ENCODE measurements at regions not wholly inside any gene's neighbourhood (a gene's known extent, or its start where the extent isn't known, plus 50 kb on each side); places are given as distances from the start of the nearest gene placed in this dataset.
"Not testable (repeated sequence)": the region's sequence is repeated elsewhere in the genome, so short reads cannot be mapped to it uniquely, and the experiment has no call there.

DNA sequence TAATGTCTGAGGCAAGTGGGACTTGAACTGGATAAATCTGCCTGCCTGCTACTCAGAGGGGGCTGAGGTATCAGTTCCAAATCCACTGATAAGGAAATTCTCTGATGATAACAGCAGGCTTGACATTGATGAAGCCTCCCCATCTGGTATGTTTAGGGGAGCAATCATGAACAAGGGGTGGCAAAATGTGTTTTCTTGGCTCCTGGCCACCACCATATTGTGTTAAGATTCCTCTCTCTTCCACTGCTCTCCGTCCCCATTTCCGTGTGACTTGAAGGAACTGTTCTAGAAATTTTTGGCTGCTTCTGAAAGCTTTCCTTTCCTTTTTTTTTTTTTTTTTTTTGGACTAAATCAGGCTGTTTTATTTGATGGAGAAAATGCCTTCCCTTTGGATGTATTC, 335.3 kb upstream of the NRSN1 start:
- no peak overlapping the region for H3K4ac ChIP-seq (ENCODE audit: low read depth in 1 of 2, low read length in 2 of 2)
- no CpG with 5 or more reads among the region's 2 CpGs for WGBS
- no peaks in the 10 kb centered on the region for H3K27me3 ChIP-seq (ENCODE audit: control insufficient read depth in 1 of 2, insufficient read depth in 1 of 2, low read length in 2 of 2)
- no peak overlapping the region for H3K23ac ChIP-seq (ENCODE audit: low read length in 2 of 2)
- H3K79me1 ChIP-seq (replicated peaks; ENCODE audit: low read length, poor library complexity, severe bottlenecking) = no peaks in the 10 kb centered on the region
- no peak overlapping the region for H2BK120ac ChIP-seq (ENCODE audit: low read depth, low read length)
- no peak overlapping the region for H4K8ac ChIP-seq (ENCODE audit: low read length)
- no peak overlapping the region for H3K27ac ChIP-seq (ENCODE audit: low read length, poor library complexity, severe bottlenecking)
- H3K18ac ChIP-seq (ENCODE audit: low read depth in 1 of 2, low read length in 2 of 2) = no peak overlapping the region
- DNase-seq = no peak
- no peak overlapping the region for H3K9ac ChIP-seq (ENCODE audit: low read length)
- no peak overlapping the region for H2BK15ac ChIP-seq (ENCODE audit: low read depth, poor library complexity, severe bottlenecking)
- H3K14ac ChIP-seq (ENCODE audit: low read length in 2 of 2) = no peak overlapping the region
- no peak overlapping the region for H2AFZ ChIP-seq (ENCODE audit: low read depth, low read length)
- no peak overlapping the region for H3K4me3 ChIP-seq (ENCODE audit: insufficient read depth in 1 of 2, low read depth in 1 of 2, low read length in 2 of 2)
- no peak overlapping the region for H2AK5ac ChIP-seq (ENCODE audit: low read length, severe bottlenecking)
- no peaks in the 10 kb centered on the region for H3K9me3 ChIP-seq (ENCODE audit: control insufficient read depth, low read length)
- H3K36me3 ChIP-seq (ENCODE audit: control insufficient read depth in 1 of 2, insufficient read depth in 2 of 2, low read depth in 1 of 2, low read length in 2 of 2) = no peaks in the 10 kb centered on the region
- H3K4me1 ChIP-seq (ENCODE audit: control insufficient read depth, insufficient read depth, low read depth, low read length) = no peaks in the 10 kb centered on the region
- H2BK5ac ChIP-seq (ENCODE audit: low read depth, low read length, poor library complexity, severe bottlenecking) = no peak overlapping the region
- H2BK12ac ChIP-seq (ENCODE audit: low read length in 2 of 2) = no peak overlapping the region
- no peak overlapping the region for H4K91ac ChIP-seq (ENCODE audit: low read length)
- H3K4me2 ChIP-seq (ENCODE audit: low read length, poor library complexity, severe bottlenecking) = no peak overlapping the region

DNA sequence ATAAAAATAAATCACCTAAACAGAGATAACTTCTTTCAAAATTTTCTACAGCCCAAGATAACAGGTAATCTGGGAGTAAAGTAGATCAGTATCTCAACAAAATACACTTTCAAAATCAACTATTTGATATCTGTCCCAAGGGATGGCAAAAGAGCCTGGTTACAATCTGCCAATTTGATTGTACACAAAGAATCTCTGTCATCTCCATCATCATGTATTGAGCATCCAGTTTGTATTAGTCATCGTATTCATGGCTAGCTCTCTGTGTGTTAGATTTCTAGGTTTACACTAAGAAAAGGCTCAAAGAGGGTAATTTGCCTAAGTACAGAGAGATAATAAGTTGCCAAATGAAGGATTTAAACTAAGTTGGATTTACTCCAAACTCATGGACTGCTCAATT, 329.0 kb upstream of the NRSN1 start:
- no peak overlapping the region for H3K4me2 ChIP-seq (ENCODE audit: low read length, poor library complexity, severe bottlenecking)
- H3K27ac ChIP-seq (ENCODE audit: low read length, poor library complexity, severe bottlenecking) = no peak overlapping the region
- WGBS = 100% methylated on average over 1 of the region's 1 CpG
- no peak overlapping the region for H3K18ac ChIP-seq (ENCODE audit: low read depth in 1 of 2, low read length in 2 of 2)
- no peak overlapping the region for H2BK12ac ChIP-seq (ENCODE audit: low read length in 2 of 2)
- no peak overlapping the region for H2BK120ac ChIP-seq (ENCODE audit: low read depth, low read length)
- H3K4me3 ChIP-seq (ENCODE audit: insufficient read depth in 1 of 2, low read depth in 1 of 2, low read length in 2 of 2) = no peak overlapping the region
- no peaks in the 10 kb centered on the region for H3K36me3 ChIP-seq (ENCODE audit: control insufficient read depth in 1 of 2, insufficient read depth in 2 of 2, low read depth in 1 of 2, low read length in 2 of 2)
- no peak overlapping the region for H2BK15ac ChIP-seq (ENCODE audit: low read depth, poor library complexity, severe bottlenecking)
- no peak overlapping the region for H4K8ac ChIP-seq (ENCODE audit: low read length)
- no peak for DNase-seq
- H3K27me3 ChIP-seq (ENCODE audit: control insufficient read depth in 1 of 2, insufficient read depth in 1 of 2, low read length in 2 of 2) = no peaks in the 10 kb centered on the region
- no peak overlapping the region for H3K9ac ChIP-seq (ENCODE audit: low read length)
- H3K4me1 ChIP-seq (ENCODE audit: control insufficient read depth, insufficient read depth, low read depth, low read length) = no peaks in the 10 kb centered on the region
- H2BK5ac ChIP-seq (ENCODE audit: low read depth, low read length, poor library complexity, severe bottlenecking) = no peak overlapping the region
- no peak overlapping the region for H2AFZ ChIP-seq (ENCODE audit: low read depth, low read length)
- H4K91ac ChIP-seq (ENCODE audit: low read length) = no peak overlapping the region
- no peak overlapping the region for H3K23ac ChIP-seq (ENCODE audit: low read length in 2 of 2)
- no peak overlapping the region for H2AK5ac ChIP-seq (ENCODE audit: low read length, severe bottlenecking)
- no peak overlapping the region for H3K14ac ChIP-seq (ENCODE audit: low read length in 2 of 2)
- no peak overlapping the region for H3K4ac ChIP-seq (ENCODE audit: low read depth in 1 of 2, low read length in 2 of 2)
- H3K79me1 ChIP-seq (replicated peaks; ENCODE audit: low read length, poor library complexity, severe bottlenecking) = no peaks in the 10 kb centered on the region
- H3K9me3 ChIP-seq (ENCODE audit: control insufficient read depth, low read length) = no peaks in the 10 kb centered on the region

DNA sequence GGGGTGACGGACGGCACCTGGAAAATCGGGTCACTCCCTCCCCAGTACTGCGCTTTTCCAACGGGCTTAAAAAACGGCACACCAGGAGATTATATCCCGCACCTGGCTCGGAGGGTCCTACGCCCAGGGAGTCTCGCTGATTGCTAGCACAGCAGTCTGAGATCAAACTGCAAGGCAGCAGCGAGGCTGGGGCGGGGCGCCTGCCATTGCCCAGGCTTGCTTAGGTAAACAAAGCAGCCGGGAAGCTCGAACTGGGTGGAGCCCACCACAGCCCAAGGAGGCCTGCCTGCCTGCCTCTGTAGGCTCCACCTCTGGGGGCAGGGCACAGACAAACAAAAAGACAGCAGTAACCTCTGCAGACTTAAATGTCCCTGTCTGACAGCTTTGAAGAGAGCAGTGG, 321.7 kb upstream of the NRSN1 start:
- not testable (repeated sequence) for H4K91ac ChIP-seq (ENCODE audit: low read length); DNase-seq; H2BK12ac ChIP-seq (ENCODE audit: low read length in 2 of 2); H2BK15ac ChIP-seq (ENCODE audit: low read depth, poor library complexity, severe bottlenecking); H3K23ac ChIP-seq (ENCODE audit: low read length in 2 of 2); H2BK120ac ChIP-seq (ENCODE audit: low read depth, low read length); H3K9ac ChIP-seq (ENCODE audit: low read length); H3K4me1 ChIP-seq (ENCODE audit: control insufficient read depth, insufficient read depth, low read depth, low read length); H2AFZ ChIP-seq (ENCODE audit: low read depth, low read length); H3K27me3 ChIP-seq (ENCODE audit: control insufficient read depth in 1 of 2, insufficient read depth in 1 of 2, low read length in 2 of 2); H2AK5ac ChIP-seq (ENCODE audit: low read length, severe bottlenecking); H3K4me3 ChIP-seq (ENCODE audit: insufficient read depth in 1 of 2, low read depth in 1 of 2, low read length in 2 of 2); H2BK5ac ChIP-seq (ENCODE audit: low read depth, low read length, poor library complexity, severe bottlenecking); H3K14ac ChIP-seq (ENCODE audit: low read length in 2 of 2); H4K8ac ChIP-seq (ENCODE audit: low read length); H3K79me1 ChIP-seq (replicated peaks; ENCODE audit: low read length, poor library complexity, severe bottlenecking); H3K4ac ChIP-seq (ENCODE audit: low read depth in 1 of 2, low read length in 2 of 2); H3K4me2 ChIP-seq (ENCODE audit: low read length, poor library complexity, severe bottlenecking); H3K9me3 ChIP-seq (ENCODE audit: control insufficient read depth, low read length); H3K18ac ChIP-seq (ENCODE audit: low read depth in 1 of 2, low read length in 2 of 2); H3K36me3 ChIP-seq (ENCODE audit: control insufficient read depth in 1 of 2, insufficient read depth in 2 of 2, low read depth in 1 of 2, low read length in 2 of 2); H3K27ac ChIP-seq (ENCODE audit: low read length, poor library complexity, severe bottlenecking)
- 88% methylated on average over 15 of the region's 15 CpGs for WGBS

DNA sequence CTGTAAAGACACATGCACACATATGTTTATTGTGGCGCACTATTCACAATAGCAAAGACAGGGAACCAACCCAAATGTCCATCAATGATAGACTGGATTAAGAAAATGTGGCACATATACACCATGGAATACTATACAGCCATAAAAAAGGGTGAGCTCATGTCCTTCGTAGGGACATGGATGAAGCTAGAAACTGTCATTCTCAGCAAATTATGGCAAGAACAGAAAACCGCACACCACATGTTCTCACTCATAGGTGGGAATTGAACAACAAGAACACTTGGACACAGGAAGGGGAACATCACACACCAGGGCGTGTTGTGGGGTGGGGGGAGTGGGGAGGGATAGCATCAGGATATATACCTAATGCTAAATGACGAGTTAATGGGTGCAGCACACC, 304.9 kb upstream of the NRSN1 start:
- H4K91ac ChIP-seq (ENCODE audit: low read length); H2BK5ac ChIP-seq (ENCODE audit: low read depth, low read length, poor library complexity, severe bottlenecking); H3K27me3 ChIP-seq (ENCODE audit: control insufficient read depth in 1 of 2, insufficient read depth in 1 of 2, low read length in 2 of 2); H2AFZ ChIP-seq (ENCODE audit: low read depth, low read length); H2BK12ac ChIP-seq (ENCODE audit: low read length in 2 of 2); H3K23ac ChIP-seq (ENCODE audit: low read length in 2 of 2); H3K4me1 ChIP-seq (ENCODE audit: control insufficient read depth, insufficient read depth, low read depth, low read length); H3K9me3 ChIP-seq (ENCODE audit: control insufficient read depth, low read length); H2BK120ac ChIP-seq (ENCODE audit: low read depth, low read length); H3K4me3 ChIP-seq (ENCODE audit: insufficient read depth in 1 of 2, low read depth in 1 of 2, low read length in 2 of 2); H3K4me2 ChIP-seq (ENCODE audit: low read length, poor library complexity, severe bottlenecking); H3K14ac ChIP-seq (ENCODE audit: low read length in 2 of 2); DNase-seq; H3K27ac ChIP-seq (ENCODE audit: low read length, poor library complexity, severe bottlenecking); H3K36me3 ChIP-seq (ENCODE audit: control insufficient read depth in 1 of 2, insufficient read depth in 2 of 2, low read depth in 1 of 2, low read length in 2 of 2); H2AK5ac ChIP-seq (ENCODE audit: low read length, severe bottlenecking); H3K9ac ChIP-seq (ENCODE audit: low read length); H3K18ac ChIP-seq (ENCODE audit: low read depth in 1 of 2, low read length in 2 of 2); H2BK15ac ChIP-seq (ENCODE audit: low read depth, poor library complexity, severe bottlenecking); H3K4ac ChIP-seq (ENCODE audit: low read depth in 1 of 2, low read length in 2 of 2); H3K79me1 ChIP-seq (replicated peaks; ENCODE audit: low read length, poor library complexity, severe bottlenecking); H4K8ac ChIP-seq (ENCODE audit: low read length): not testable (repeated sequence)
- WGBS = 89% methylated on average over 2 of the region's 5 CpGs
